Mucosa of stomach (tissue), 1 donor: ENCODE measurements at regions not wholly inside any gene's neighbourhood (a gene's known extent, or its start where the extent isn't known, plus 50 kb on each side); places are given as distances from the start of the nearest gene placed in this dataset.
"Not testable (repeated sequence)": the region's sequence is repeated elsewhere in the genome, so short reads cannot be mapped to it uniquely, and the experiment has no call there.

Experiments used
- H3K27me3 ChIP-seq: one replicate; pipeline ENCODE4 v1.7.0; 2013; ENCODE audit warnings: mild to moderate bottlenecking, low read length; ENCODE audit not compliant: control insufficient read depth, insufficient read depth
- H3K36me3 ChIP-seq: one replicate; pipeline ENCODE4 v1.7.0; 2013; ENCODE audit warnings: low read length; ENCODE audit not compliant: control insufficient read depth, insufficient read depth
- H3K4me1 ChIP-seq: one replicate; pipeline ENCODE4 v1.7.0; 2013; ENCODE audit warnings: mild to moderate bottlenecking, low read length; ENCODE audit not compliant: control insufficient read depth, insufficient read depth
- H3K4me3 ChIP-seq: one replicate; pipeline ENCODE4 v1.7.0; 2013; ENCODE audit warnings: low read length
- H3K9ac ChIP-seq: one replicate; pipeline ENCODE4 v1.7.0; 2013; ENCODE audit warnings: mild to moderate bottlenecking, low read length, moderate library complexity
- H3K9me3 ChIP-seq: one replicate; pipeline ENCODE4 v1.7.0; 2013; ENCODE audit warnings: mild to moderate bottlenecking, low read length, moderate library complexity; ENCODE audit not compliant: control insufficient read depth
- donor health status: Pancreatic carcinoma.

GRCh38 chr20:50438986-50439407 is 71.2 kb upstream of the PTPN1 start:
- Histone ChIP-seq H3K27me3 (no peaks in the 10 kb centered on the region), H3K4me1 (peaks cover 29% of the 10 kb centered on the region), H3K36me3 (no peaks in the 10 kb centered on the region), H3K9me3 (no peaks in the 10 kb centered on the region), H3K4me3 (no peak overlapping the region), H3K9ac (no peak overlapping the region)

- H3K9me3 ChIP-seq = no peaks in the 10 kb centered on the region
- no peak overlapping the region for H3K9ac ChIP-seq
- no peak overlapping the region for H3K4me3 ChIP-seq
- no peaks in the 10 kb centered on the region for H3K36me3 ChIP-seq
- H3K4me1 ChIP-seq = peaks cover 23% of the 10 kb centered on the region
- H3K27me3 ChIP-seq = no peaks in the 10 kb centered on the region
Observed at GRCh38 chr20:50439539-50440453, 70.4 kb upstream of the PTPN1 start.

GRCh38 chr20:50442512-50442911 is 67.7 kb upstream of the PTPN1 start:
- Histone ChIP-seq H3K9me3 (no peaks in the 10 kb centered on the region), H3K36me3 (no peaks in the 10 kb centered on the region), H3K27me3 (no peaks in the 10 kb centered on the region), H3K9ac (no peak overlapping the region), H3K4me3 (no peak overlapping the region), H3K4me1 (peaks cover 44% of the 10 kb centered on the region)

- no peaks in the 10 kb centered on the region for H3K27me3 ChIP-seq
- H3K4me1 ChIP-seq = peaks cover 35% of the 10 kb centered on the region
- no peak overlapping the region for H3K4me3 ChIP-seq
- H3K9me3 ChIP-seq = no peaks in the 10 kb centered on the region
- H3K36me3 ChIP-seq = no peaks in the 10 kb centered on the region
- no peak overlapping the region for H3K9ac ChIP-seq
Observed at GRCh38 chr20:50445354-50446151, 64.6 kb upstream of the PTPN1 start.

- H3K9ac ChIP-seq = no peak overlapping the region
- H3K9me3 ChIP-seq = no peaks in the 10 kb centered on the region
- no peak overlapping the region for H3K4me3 ChIP-seq
- no peaks in the 10 kb centered on the region for H3K27me3 ChIP-seq
- H3K36me3 ChIP-seq = no peaks in the 10 kb centered on the region
- H3K4me1 ChIP-seq = peaks cover 35% of the 10 kb centered on the region
Observed at GRCh38 chr20:50446351-50447101, 63.7 kb upstream of the PTPN1 start.

GRCh38 chr20:50447102-50447804 is 62.9 kb upstream of the PTPN1 start:
- Histone ChIP-seq H3K9ac (no peak overlapping the region), H3K27me3 (no peaks in the 10 kb centered on the region), H3K4me1 (peaks cover 32% of the 10 kb centered on the region), H3K36me3 (no peaks in the 10 kb centered on the region), H3K4me3 (no peak overlapping the region), H3K9me3 (no peaks in the 10 kb centered on the region)

- Histone ChIP-seq H3K9me3 (no peaks in the 10 kb centered on the region), H3K4me1 (peaks cover 32% of the 10 kb centered on the region), H3K27me3 (no peaks in the 10 kb centered on the region), H3K36me3 (no peaks in the 10 kb centered on the region), H3K9ac (no peak overlapping the region), H3K4me3 (no peak overlapping the region)
Observed at GRCh38 chr20:50447817-50448216, 62.4 kb upstream of the PTPN1 start.

- not testable (repeated sequence) for H3K4me3 ChIP-seq, H3K9me3 ChIP-seq, H3K27me3 ChIP-seq, H3K36me3 ChIP-seq, H3K9ac ChIP-seq
- peaks cover 32% of the 10 kb centered on the region for H3K4me1 ChIP-seq
Observed at GRCh38 chr20:50448625-50449403, 61.4 kb upstream of the PTPN1 start.

- Histone ChIP-seq H3K36me3 (no peaks in the 10 kb centered on the region), H3K4me1 (peaks cover 33% of the 10 kb centered on the region), H3K9ac (no peak overlapping the region), H3K9me3 (no peaks in the 10 kb centered on the region), H3K27me3 (no peaks in the 10 kb centered on the region), H3K4me3 (no peak overlapping the region)
Observed at GRCh38 chr20:50449738-50450492, 60.3 kb upstream of the PTPN1 start.

GRCh38 chr20:50450493-50450826 is 59.7 kb upstream of the PTPN1 start:
- H3K36me3 ChIP-seq = no peaks in the 10 kb centered on the region
- no peaks in the 10 kb centered on the region for H3K27me3 ChIP-seq
- peaks cover 36% of the 10 kb centered on the region for H3K4me1 ChIP-seq
- H3K9ac ChIP-seq = no peak overlapping the region
- no peaks in the 10 kb centered on the region for H3K9me3 ChIP-seq
- no peak overlapping the region for H3K4me3 ChIP-seq
